Thymus (tissue), 11 donors: ENCODE measurements at regions not wholly inside any gene's neighbourhood (a gene's known extent, or its start where the extent isn't known, plus 50 kb on each side); places are given as distances from the start of the nearest gene placed in this dataset.

Experiments used
- DNase-seq, 9 donors: peaks; one replicate each; pipeline ENCODE4 v3.0.0-alpha.2; 2013; ENCODE audit warnings: low spot score in 9 of 9, low read depth in 6 of 9, missing footprints in 1 of 9
- H3K27ac ChIP-seq, 2 donors: one replicate each; pipeline ENCODE4 v1.5.1; 2013; ENCODE audit warnings: control low read depth in 1 of 2, low read depth in 1 of 2, low read length in 1 of 2, mild to moderate bottlenecking in 1 of 2, moderate library complexity in 1 of 2
- H3K27me3 ChIP-seq, 2 donors: one replicate each; pipeline ENCODE4 v1.5.1; 2013; ENCODE audit warnings: low read length in 1 of 2; ENCODE audit not compliant: control insufficient read depth in 2 of 2, insufficient read depth in 1 of 2
- H3K36me3 ChIP-seq, 2 donors: one replicate each; pipeline ENCODE4 v1.5.1; 2013; ENCODE audit warnings: low read length in 1 of 2, mild to moderate bottlenecking in 1 of 2, moderate library complexity in 1 of 2; ENCODE audit not compliant: control insufficient read depth in 2 of 2, insufficient read depth in 2 of 2
- H3K4me1 ChIP-seq, 2 donors: one replicate each; pipeline ENCODE4 v1.5.1; 2013; ENCODE audit warnings: low read length in 2 of 2; ENCODE audit not compliant: control insufficient read depth in 2 of 2, insufficient read depth in 2 of 2
- H3K4me3 ChIP-seq, 2 donors: one replicate each; pipeline ENCODE4 v1.5.1; 2013; ENCODE audit warnings: low read length in 2 of 2, control low read depth in 1 of 2, mild to moderate bottlenecking in 1 of 2
- H3K9me3 ChIP-seq, 2 donors: one replicate each; pipeline ENCODE4 v1.5.1; 2013; ENCODE audit warnings: low read length in 1 of 2, mild to moderate bottlenecking in 1 of 2; ENCODE audit not compliant: control insufficient read depth in 2 of 2, insufficient read depth in 1 of 2
- WGBS: extraction: QIAGEN DNeasy Blood & Tissue Kit; methylation state at CpG from one replicate; pipeline ENCODE4 v1.1.7; 2013; 5-methylcytosine and 5-hydroxymethylcytosine counted together
- donor health status: healthy.

DNA sequence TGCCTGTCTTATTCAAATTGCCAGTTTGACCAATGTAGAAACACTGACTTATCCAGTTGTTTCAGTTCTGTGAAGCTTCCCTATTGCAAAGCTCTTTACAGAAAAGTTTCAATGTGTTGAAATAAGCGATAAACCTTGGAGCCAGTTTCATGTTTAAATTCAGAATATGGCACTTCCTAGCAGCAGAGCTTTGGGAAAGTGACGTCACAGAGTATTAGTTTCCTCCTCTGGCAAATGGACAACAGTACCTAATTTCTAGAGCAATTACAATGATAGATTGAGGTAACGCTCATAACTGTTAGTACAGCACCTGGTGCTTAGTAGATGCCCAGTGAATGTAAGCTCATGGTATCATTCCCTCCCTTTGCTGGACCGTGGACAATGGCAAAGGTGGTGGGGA lies 527.5 kb upstream of the DAB1 start:
- DNase-seq, result no peak
- no peaks in the 10 kb centered on the region for H3K4me1 ChIP-seq
- H3K9me3 ChIP-seq, result no peaks in the 10 kb centered on the region
- no peaks in the 10 kb centered on the region for H3K36me3 ChIP-seq
- WGBS, result 45% methylated on average over 4 of the region's 4 CpGs
- H3K27me3 ChIP-seq, result no peaks in the 10 kb centered on the region
- H3K27ac ChIP-seq, result no peak overlapping the region
- H3K4me3 ChIP-seq, result no peak overlapping the region

DNA sequence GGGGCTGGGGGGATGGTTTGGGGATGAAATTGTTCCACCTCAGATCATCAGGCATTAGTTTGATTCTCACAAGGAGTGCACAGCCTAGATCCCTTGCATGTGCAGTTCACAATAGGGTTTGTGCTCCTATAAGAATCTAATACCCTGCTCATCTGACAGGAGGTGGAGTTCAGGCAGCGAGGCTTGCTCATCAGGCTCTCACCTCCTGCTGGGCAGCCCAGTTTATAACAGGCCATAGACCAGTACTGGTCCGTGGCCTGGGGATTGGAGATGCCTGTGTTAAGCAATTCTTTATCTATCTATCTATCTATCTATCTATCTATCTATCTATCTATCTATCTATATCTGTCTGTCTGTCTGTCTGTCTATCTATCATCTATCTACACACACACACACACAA lies 525.3 kb upstream of the DAB1 start:
- H3K9me3 ChIP-seq, result no peaks in the 10 kb centered on the region
- no peaks in the 10 kb centered on the region for H3K36me3 ChIP-seq
- WGBS, result 76% methylated on average over 2 of the region's 2 CpGs
- H3K27me3 ChIP-seq, result no peaks in the 10 kb centered on the region
- DNase-seq, result no peak
- no peak overlapping the region for H3K4me3 ChIP-seq
- H3K4me1 ChIP-seq, result no peaks in the 10 kb centered on the region
- H3K27ac ChIP-seq, result no peak overlapping the region

DNA sequence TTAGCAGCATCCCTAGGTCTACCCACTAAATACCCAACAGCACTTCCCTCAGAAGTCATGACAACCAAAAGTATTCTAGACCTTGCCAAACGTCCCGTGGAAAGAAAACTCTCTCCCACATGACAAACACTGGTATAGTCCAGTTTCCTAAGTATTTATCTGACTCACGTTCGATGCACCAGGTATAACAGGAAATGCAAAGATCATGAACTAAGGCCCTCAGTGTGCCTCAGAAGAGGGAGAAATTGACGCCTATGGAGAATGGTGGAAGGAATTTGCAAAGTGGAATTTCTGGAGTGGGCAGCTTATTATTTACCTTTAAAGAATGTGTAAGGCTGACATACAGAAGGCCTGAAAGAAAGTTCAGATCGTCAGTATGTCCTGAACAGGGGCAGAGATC lies 523.6 kb upstream of the DAB1 start:
- 88% methylated on average over 6 of the region's 6 CpGs for WGBS
- Histone ChIP-seq H3K27me3 (no peaks in the 10 kb centered on the region), H3K4me1 (no peaks in the 10 kb centered on the region), H3K4me3 (no peak overlapping the region), H3K27ac (no peak overlapping the region), H3K36me3 (no peaks in the 10 kb centered on the region), H3K9me3 (no peaks in the 10 kb centered on the region)
- no peak for DNase-seq

DNA sequence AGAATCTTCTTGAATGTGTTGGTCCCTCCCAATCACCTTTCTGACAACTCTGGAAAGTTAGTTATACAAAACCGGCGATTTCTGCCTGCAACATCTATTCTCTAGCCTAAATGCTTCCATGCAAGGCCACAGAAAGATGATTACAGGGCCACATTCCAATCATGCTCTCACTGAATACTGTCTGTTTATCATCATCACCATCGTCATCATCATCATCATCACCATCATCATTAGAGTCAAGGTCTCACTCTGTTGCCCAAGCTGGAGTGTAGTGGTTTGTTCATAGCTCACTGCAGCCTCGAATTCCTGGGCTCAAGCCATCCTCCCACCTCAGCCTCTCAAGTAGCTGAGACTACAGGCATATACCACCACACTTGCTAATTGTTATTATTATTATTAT lies 521.2 kb upstream of the DAB1 start:
- Histone ChIP-seq H3K36me3 (no peaks in the 10 kb centered on the region), H3K4me3 (no peak overlapping the region), H3K4me1 (no peaks in the 10 kb centered on the region), H3K27ac (no peak overlapping the region), H3K27me3 (no peaks in the 10 kb centered on the region), H3K9me3 (no peaks in the 10 kb centered on the region)
- no peak for DNase-seq
- whole genome bisulfite sequencing, result 83% methylated on average over 4 of the region's 4 CpGs

DNA sequence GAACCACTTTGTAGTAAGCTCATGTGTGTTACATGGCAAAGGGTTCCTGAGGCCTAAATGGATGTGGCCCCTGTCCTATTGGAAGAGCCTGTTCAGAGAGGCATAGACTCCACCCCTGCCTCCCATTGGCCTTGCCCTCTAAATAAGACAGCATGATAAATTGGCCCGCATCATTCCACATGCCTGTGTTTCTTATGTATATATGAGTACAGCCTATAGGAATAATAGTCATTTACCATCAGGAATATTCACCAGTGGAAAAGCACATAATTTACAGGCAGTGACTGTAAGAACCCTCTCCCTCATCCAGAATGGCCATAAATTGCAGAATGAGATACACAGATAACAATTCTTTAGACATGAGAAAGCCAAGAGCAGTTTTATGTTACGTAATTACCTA lies 519.5 kb upstream of the DAB1 start:
- WGBS, result over 99% methylated on average over 2 of the region's 2 CpGs
- H3K9me3 ChIP-seq, result no peaks in the 10 kb centered on the region

DNA sequence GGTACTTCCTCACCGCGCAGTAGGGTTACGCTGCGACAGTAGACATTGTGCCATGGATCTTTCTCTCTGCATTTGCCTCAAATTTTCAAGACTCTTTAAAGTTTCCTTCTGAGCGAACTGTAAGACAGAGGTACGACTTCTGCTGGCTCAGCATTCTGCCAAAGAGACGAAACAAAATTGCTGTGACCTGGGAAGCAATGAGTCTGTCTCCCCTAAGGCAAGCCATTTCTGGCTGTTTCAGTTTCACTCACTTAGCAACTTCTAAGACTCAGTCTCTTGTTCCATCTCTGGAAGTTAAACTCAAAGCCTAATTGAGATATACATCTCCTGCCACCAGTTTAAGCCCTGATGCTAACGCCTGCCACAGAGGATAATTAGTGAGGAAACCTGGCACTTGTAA lies 510.9 kb upstream of the DAB1 start:
- Histone ChIP-seq H3K4me1 (no peaks in the 10 kb centered on the region), H3K9me3 (no peaks in the 10 kb centered on the region), H3K27ac (no peak overlapping the region), H3K4me3 (no peak overlapping the region), H3K36me3 (no peaks in the 10 kb centered on the region), H3K27me3 (no peaks in the 10 kb centered on the region)
- no peak for DNase-seq
- WGBS, result 92% methylated on average over 8 of the region's 8 CpGs

More for the DNA sequence above, 519.5 kb upstream of the DAB1 start:
- Histone ChIP-seq H3K27ac (no peak overlapping the region), H3K4me3 (no peak overlapping the region), H3K27me3 (no peaks in the 10 kb centered on the region), H3K4me1 (no peaks in the 10 kb centered on the region), H3K36me3 (no peaks in the 10 kb centered on the region)
- DNase-seq, result no peak

DNA sequence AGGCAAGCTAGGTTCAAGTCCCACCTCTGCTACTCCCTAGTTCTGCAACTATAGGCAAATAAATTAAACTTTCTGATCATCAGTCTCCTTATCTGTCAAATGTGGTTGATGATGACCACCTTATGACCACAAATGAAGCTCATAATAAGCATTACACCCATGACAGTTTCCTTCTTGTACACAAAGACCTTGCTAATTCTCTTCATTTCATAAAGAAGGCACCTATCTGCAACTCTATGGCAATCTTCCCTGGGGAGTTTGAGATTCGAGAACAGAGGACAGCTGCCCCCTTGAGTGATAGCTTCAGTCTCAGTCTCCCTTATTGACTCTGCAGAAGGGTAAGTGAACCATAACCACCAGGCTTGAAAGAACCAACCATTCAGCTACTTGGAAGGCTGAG lies 503.1 kb upstream of the DAB1 start:
- Histone ChIP-seq H3K4me3 (no peak overlapping the region), H3K9me3 (no peaks in the 10 kb centered on the region), H3K36me3 (no peaks in the 10 kb centered on the region), H3K27me3 (no peaks in the 10 kb centered on the region), H3K4me1 (no peaks in the 10 kb centered on the region), H3K27ac (no peak overlapping the region)
- DNase-seq, result no peak
- WGBS, result 87% methylated on average over 1 of the region's 1 CpG

DNA sequence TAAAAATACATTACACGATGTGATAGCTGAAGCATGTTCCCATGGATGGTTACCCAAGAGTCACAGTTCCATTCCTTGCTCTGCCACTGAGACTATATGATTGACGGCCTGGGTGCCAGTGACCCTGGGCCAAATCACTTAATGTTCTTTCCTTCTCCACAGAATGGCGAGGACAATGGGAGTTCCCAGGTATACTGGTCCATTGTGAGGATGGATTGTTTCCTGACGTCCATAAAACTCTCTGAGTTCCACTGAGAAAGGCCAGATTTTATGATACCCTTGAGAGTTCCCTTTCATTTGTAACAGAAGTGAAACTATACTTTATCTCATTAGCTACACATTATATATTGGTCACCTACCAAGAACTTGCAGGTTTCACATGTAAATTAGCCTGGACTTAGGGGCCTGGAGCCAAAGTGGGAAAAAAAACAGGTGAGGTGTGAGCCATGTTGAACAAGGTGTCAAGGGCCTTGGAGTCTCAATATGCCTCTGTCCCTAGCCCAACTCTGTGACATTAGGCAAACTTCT lies 502.2 kb upstream of the DAB1 start:
- WGBS, result 75% methylated on average over 4 of the region's 4 CpGs
- Histone ChIP-seq H3K27me3 (no peaks in the 10 kb centered on the region), H3K9me3 (no peaks in the 10 kb centered on the region), H3K4me1 (no peaks in the 10 kb centered on the region), H3K4me3 (no peak overlapping the region), H3K36me3 (no peaks in the 10 kb centered on the region), H3K27ac (no peak overlapping the region)
- no peak for DNase-seq

DNA sequence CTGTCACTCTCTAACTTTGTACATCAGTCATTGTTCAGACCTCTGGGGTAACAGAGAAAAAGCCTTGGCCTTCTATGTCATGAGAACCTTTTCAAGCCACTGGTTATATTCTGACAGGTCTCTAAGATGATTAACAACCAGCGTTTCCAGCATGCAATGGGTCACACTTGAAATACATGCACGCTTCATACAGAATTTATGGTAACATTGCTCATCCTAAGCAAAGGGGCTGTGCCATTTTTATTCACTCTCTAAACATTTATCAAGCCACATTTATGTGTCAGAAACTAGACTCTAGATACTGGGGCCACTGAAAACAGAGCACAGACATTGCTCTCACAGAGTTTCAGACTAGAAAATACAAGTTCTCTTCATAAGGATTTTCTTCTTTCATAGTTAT lies 501.4 kb upstream of the DAB1 start:
- Histone ChIP-seq H3K4me1 (no peaks in the 10 kb centered on the region), H3K27ac (no peak overlapping the region), H3K27me3 (no peaks in the 10 kb centered on the region), H3K9me3 (no peaks in the 10 kb centered on the region), H3K36me3 (no peaks in the 10 kb centered on the region), H3K4me3 (no peak overlapping the region)
- no peak for DNase-seq
- 90% methylated on average over 2 of the region's 2 CpGs for WGBS

DNA sequence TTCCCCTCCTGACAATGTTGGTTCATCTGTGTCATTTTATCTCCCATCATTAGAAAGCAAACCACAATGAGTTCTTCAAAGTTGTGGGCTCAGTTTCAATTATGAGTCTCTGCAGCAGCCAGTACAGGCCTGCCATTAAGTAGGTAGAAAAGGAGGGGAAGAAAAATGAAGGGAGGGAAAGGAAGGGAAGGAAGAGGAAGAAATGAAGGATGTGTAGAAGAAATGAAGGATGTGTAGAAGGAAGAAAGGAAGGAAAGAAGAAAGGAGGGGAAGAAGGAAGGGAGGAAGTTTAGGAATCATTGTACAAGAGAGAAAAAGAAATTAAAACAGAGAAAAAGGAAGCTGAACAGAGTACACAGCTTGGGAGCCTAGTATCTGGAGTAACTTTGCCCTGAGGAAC lies 498.3 kb upstream of the DAB1 start:
- H3K4me1 ChIP-seq, result no peaks in the 10 kb centered on the region
- no peaks in the 10 kb centered on the region for H3K9me3 ChIP-seq
- no peak overlapping the region for H3K27ac ChIP-seq
- no peak for DNase-seq
- no peak overlapping the region for H3K4me3 ChIP-seq
- H3K36me3 ChIP-seq, result no peaks in the 10 kb centered on the region
- H3K27me3 ChIP-seq, result no peaks in the 10 kb centered on the region
